Calu3 (cell line): ENCODE measurements at regions not wholly inside any gene's neighbourhood (a gene's known extent, or its start where the extent isn't known, plus 50 kb on each side); places are given as distances from the start of the nearest gene placed in this dataset.

Experiments used
- BruUV-seq: library from RNA; stranded (reverse); fragments of 400-500 nt; replicated peaks from 2 replicates; lab custom pipeline; 2021; lab: Mats Ljungman, UMichigan
- CTCF ChIA-PET: fragments of 300-600 bp; sonication (Branson Sonifier 250); formaldehyde crosslinking; loops from one replicate; lab custom pipeline; 2022; ENCODE audit warnings: antibody characterized with exemption; lab: Charles Lee
- DNase-seq: peaks from one replicate; pipeline ENCODE4 v3.0.0; 2022
- H3K27ac Mint-ChIP-seq: one replicate; pipeline ENCODE4 v1.8.0; 2022; ENCODE audit warnings: mixed read lengths; ENCODE audit not compliant: unreplicated experiment
- H3K27me3 Mint-ChIP-seq: one replicate; pipeline ENCODE4 v1.8.0; 2022; ENCODE audit warnings: mixed read lengths; ENCODE audit not compliant: unreplicated experiment
- H3K36me3 Mint-ChIP-seq: one replicate; pipeline ENCODE4 v1.8.0; 2022; ENCODE audit warnings: mild to moderate bottlenecking, moderate library complexity, mixed read lengths; ENCODE audit not compliant: insufficient read depth, unreplicated experiment
- H3K4me1 Mint-ChIP-seq: one replicate; pipeline ENCODE4 v1.8.0; 2022; ENCODE audit warnings: mild to moderate bottlenecking, low read depth, mixed read lengths; ENCODE audit not compliant: unreplicated experiment
- H3K4me3 Mint-ChIP-seq: one replicate; pipeline ENCODE4 v1.8.0; 2022; ENCODE audit warnings: mild to moderate bottlenecking, low read depth, moderate library complexity, mixed read lengths; ENCODE audit not compliant: unreplicated experiment
- H3K9me3 Mint-ChIP-seq: one replicate; pipeline ENCODE4 v1.8.0; 2022; ENCODE audit warnings: low read depth, mixed read lengths; ENCODE audit not compliant: unreplicated experiment
- CTCF ChIP-seq: fragments of 200-600 bp; IDR thresholded peaks from one replicate; pipeline ENCODE4 v1.8.0; 2022; ENCODE audit warnings: antibody characterized with exemption; ENCODE audit not compliant: unreplicated experiment
- intact Hi-C: fragments of 100-400 bp; cut with micrococcal nuclease; formaldehyde crosslinking; loops from one replicate; pipeline ENCODE4 v1.10.0; 2022; ENCODE audit not compliant: unreplicated experiment

- TF ChIP-seq CTCF, result no peak
- intact Hi-C loops, result no loop called here
- no peaks in the 10 kb centered on the region for H3K36me3 Mint-ChIP-seq
- H3K9me3 Mint-ChIP-seq, result no peaks in the 10 kb centered on the region
- DNase-seq, result no peak
- no peaks in the 10 kb centered on the region for H3K4me1 Mint-ChIP-seq
- H3K27ac Mint-ChIP-seq, result no peak overlapping the region
- no peak overlapping the region for H3K4me3 Mint-ChIP-seq
- BruUV-seq, result no TSS peak
- CTCF ChIA-PET, result no interaction called here
- H3K27me3 Mint-ChIP-seq, result peaks cover 10% of the 10 kb centered on the region
These were observed 241.5 kb downstream of the COX18 start for GRCh38 chr4:72827968-72828367.

GRCh38 chr4:72820107-72820506 is 249.4 kb downstream of the COX18 start:
- DNase-seq, result no peak
- H3K9me3 Mint-ChIP-seq, result no peaks in the 10 kb centered on the region
- peaks cover 13% of the 10 kb centered on the region for H3K27me3 Mint-ChIP-seq
- intact Hi-C loops, result no loop called here
- CTCF ChIA-PET, result no interaction called here
- H3K27ac Mint-ChIP-seq, result no peak overlapping the region
- TF ChIP-seq CTCF, result no peak
- no peak overlapping the region for H3K4me3 Mint-ChIP-seq
- no peaks in the 10 kb centered on the region for H3K36me3 Mint-ChIP-seq
- BruUV-seq, result no TSS peak
- no peaks in the 10 kb centered on the region for H3K4me1 Mint-ChIP-seq

- Mint-ChIP-seq H3K4me1 (no peaks in the 10 kb centered on the region), H3K9me3 (no peaks in the 10 kb centered on the region), H3K36me3 (no peaks in the 10 kb centered on the region), H3K27ac (no peak overlapping the region), H3K27me3 (peaks cover 13% of the 10 kb centered on the region), H3K4me3 (no peak overlapping the region)
- intact Hi-C loops, result no loop called here
- CTCF ChIA-PET, result no interaction called here
- TF ChIP-seq CTCF, result no peak
- DNase-seq, result no peak
- no TSS peak for BruUV-seq
These were observed 248.0 kb upstream of the ADAMTS3 start for GRCh38 chr4:72817012-72817411.

GRCh38 chr4:72814241-72814640 is 245.2 kb upstream of the ADAMTS3 start:
- no peak overlapping the region for H3K4me3 Mint-ChIP-seq
- no peak for DNase-seq
- CTCF ChIA-PET, result no interaction called here
- intact Hi-C loops, result no loop called here
- no peak overlapping the region for H3K27ac Mint-ChIP-seq
- TF ChIP-seq CTCF, result no peak
- BruUV-seq, result no TSS peak
- no peaks in the 10 kb centered on the region for H3K36me3 Mint-ChIP-seq
- H3K4me1 Mint-ChIP-seq, result no peaks in the 10 kb centered on the region
- no peaks in the 10 kb centered on the region for H3K9me3 Mint-ChIP-seq
- H3K27me3 Mint-ChIP-seq, result no peaks in the 10 kb centered on the region
